HG03457 (cell line): ENCODE measurements at regions not wholly inside any gene's neighbourhood (a gene's known extent, or its start where the extent isn't known, plus 50 kb on each side); places are given as distances from the start of the nearest gene placed in this dataset.
"Not testable (repeated sequence)": the region's sequence is repeated elsewhere in the genome, so short reads cannot be mapped to it uniquely, and the experiment has no call there.

Source experiments
- ATAC-seq: cut with Tn5 transposase; IDR thresholded peaks from one replicate; pipeline ENCODE4 v1.9.1; 2021; ENCODE audit warnings: moderate number of reproducible peaks; ENCODE audit not compliant: unreplicated experiment

GRCh38 chr2:208794288-208794975 is 387.8 kb downstream of the PTH2R start:
- ATAC-seq = no peak

- ATAC-seq = no peak
These were observed 392.1 kb downstream of the PTH2R start for GRCh38 chr2:208798698-208799097.

- ATAC-seq = no peak
These were observed 392.8 kb downstream of the PTH2R start for GRCh38 chr2:208799397-208799796.

GRCh38 chr2:208800887-208801286 is 394.3 kb downstream of the PTH2R start:
- ATAC-seq = not testable (repeated sequence)

GRCh38 chr2:208807756-208808155 is 401.2 kb downstream of the PTH2R start:
- no peak for ATAC-seq

- not testable (repeated sequence) for ATAC-seq
These were observed 405.3 kb downstream of the PTH2R start for GRCh38 chr2:208811885-208812284.

GRCh38 chr2:208819190-208819589 is 412.6 kb downstream of the PTH2R start:
- no peak for ATAC-seq

- peak; percentile 84 for ATAC-seq
These were observed 413.6 kb downstream of the PTH2R start for GRCh38 chr2:208820014-208820688.

- no peak for ATAC-seq
These were observed 420.5 kb downstream of the PTH2R start for GRCh38 chr2:208827109-208827508.

DNA sequence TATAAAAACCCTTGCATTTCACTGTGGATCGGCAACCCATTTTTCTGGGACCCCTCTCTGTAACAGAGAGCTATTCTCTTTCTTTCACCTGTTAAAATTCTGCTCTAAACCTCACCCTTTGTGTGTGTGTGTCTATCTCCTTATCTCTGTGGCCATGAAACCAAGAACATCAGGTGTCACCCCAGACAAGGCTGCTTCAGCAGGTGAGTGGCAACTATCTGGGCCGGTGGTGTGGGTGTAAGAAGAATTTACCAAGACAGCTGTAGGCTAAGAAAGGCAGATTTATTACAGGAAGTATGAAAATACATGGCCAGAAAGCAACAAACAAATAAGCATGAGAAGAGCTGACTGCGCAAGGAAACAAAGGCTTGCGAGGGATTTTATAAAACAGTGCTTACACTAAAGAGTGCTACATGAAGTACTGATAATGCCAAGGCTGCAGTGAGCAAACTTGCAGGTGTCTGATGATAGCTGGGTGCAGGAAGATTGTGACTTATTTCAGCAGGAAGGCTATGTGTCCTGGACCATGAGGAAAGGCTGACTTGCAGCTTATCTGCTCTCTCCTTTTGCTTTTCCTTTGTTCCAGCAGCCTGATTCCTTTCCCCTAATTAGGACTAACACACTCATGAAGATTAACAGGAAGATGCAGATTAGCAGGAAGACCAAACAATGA is 421.1 kb downstream of the PTH2R start:
- no peak for ATAC-seq

DNA sequence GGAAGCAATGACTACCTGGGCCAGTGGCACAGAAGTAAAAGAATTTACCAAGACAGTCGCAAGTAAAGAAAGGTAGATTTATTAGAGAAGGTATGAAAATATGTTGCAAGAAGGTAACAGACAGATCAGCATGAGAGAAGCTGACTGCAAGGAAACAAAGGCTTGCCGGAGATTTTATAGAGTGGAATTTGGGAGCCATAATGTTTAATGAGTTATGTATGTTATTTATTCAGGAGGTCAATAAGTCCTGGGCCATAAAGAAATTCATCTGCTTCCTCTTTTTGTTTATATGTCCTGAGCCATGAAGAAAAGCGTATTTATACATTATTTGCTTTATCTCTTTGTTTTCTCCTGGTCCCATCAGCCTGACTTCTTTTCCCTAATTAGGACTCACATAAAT is 423.6 kb downstream of the PTH2R start:
- no peak for ATAC-seq

DNA sequence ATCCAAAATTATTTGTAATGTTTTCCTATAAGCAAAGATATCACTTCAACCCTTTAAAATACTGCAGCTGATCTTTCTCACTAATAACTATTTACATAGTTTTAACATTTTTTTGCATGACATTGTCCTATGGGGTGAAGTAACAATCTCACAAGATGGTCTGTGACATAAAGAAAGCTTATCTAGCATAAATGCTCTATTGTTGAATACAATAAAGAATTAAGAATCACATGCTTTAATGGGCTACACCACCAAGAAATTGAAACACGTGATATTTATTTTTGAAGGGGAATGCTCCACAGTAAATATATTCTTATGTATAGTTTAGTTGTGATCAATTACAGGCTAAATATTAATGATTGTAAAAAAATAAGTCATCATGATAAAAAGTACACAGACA is 441.1 kb downstream of the PTH2R start:
- ATAC-seq = no peak

DNA sequence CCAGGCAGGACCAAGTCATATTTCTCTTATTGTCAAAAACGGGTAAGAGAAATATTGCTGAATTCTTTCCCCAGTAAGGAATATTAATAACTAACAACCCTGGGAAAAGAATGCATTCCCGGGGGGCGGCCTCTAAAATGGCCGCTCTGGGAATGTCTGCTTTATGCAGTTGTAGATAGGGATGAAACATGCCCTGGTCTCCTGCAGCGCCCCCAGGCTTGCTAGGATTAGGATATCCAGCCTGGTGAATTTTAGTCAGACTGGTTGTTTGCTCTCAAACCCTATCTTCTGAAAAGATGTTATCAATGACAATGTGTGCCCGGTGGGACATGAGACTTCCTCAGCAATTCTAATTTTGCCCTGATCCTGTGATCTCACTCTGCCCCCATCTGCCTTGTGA is 448.1 kb downstream of the PTH2R start:
- no peak for ATAC-seq

- no peak for ATAC-seq
These were observed 460.8 kb downstream of the PTH2R start for GRCh38 chr2:208867374-208867773.

DNA sequence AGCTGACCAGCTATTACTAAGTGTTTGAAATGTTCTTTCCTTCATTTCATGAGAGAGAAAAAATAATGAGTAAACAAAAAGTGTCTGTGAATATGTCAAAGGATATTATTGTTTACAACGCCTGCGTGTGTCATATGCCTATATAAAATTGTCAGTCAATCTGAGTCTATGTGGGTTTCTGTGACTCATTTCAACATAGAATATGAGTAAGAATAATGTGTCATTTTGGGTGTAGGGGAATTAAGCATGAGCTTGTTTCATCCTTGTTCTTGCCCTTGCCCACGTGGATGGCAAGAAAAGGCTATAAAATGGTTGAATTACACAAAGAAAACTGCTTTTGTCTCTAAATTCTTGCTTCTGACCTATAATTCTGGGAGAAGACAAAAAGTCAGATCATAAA is 466.0 kb downstream of the PTH2R start:
- ATAC-seq = no peak

DNA sequence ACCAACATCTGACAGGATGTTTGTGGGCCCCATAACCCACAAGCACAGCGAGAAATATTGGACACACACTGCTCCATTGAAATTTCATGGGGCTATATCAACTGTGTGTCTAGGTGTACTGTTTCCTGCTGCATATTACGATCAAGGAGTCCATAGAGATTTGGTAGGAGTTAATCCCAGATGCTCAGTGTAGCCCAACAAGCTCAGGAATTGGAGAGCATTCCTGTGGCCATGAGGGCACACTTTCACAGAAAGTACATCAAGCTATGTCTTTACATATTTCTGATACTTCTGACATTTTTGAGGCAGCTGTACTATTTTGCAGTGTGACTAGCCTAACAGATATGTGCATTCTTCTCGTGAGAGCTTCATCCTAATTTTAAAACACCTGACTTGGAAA is 473.1 kb downstream of the PTH2R start:
- no peak for ATAC-seq

DNA sequence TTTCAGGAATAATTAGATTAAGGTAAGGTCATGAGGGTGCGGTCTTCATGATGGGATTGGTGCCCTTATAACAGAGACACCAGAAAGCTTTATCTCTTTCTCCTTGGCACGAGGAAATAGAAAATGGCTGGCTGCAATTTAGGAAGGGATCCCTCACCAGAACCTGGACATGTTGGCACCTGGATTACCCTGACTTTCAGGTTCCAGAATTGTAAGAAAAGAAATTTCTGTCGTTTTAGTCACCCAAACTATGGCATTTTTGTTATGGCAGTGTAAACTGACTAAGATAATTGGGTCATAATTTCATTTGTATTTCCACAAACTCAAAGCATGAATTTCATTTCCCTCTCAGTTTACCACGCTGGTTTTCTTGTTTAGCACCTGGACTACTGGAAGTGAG is 473.6 kb downstream of the PTH2R start:
- ATAC-seq = no peak

GRCh38 chr2:208890486-208890885 is 483.9 kb downstream of the PTH2R start:
- no peak for ATAC-seq

DNA sequence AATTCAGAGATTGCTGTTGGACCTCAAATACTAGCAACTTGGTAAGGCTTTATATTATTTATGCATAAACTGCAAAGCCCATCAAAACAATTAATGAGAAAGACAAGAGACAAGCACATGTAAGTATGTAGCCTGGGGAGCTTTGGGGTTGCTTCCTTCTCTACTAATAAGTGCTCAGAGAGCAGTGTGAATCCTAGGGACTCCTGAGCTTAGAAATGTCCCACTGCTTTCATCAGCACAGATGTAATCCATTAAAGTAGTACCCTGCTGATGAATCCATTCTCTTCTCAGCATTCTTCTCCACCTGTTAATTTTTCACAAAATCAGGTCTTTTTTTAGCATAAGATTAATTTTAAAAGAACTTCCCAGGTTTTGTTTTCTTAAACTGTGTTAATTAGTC is 485.6 kb downstream of the PTH2R start:
- no peak for ATAC-seq

DNA sequence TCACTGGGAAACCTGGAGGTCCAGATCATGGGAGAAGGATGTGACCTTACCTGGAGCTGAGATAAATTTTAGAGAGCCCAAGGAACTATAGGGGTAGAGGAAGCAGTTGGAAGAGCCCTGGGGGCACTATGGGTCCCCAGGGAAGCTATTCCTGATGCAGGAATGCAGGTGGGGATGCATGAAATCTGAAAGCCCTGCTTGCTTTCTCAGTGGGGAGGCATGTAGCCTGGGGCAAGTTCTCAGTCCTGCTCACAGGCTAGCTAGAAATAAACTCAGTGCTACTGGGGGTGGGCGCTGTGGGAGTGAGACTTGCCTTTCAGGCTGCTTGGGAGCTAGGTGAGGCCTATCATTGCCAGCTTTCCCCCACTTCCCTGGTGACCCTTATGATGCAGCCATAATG is 499.7 kb downstream of the PTH2R start:
- ATAC-seq = no peak

DNA sequence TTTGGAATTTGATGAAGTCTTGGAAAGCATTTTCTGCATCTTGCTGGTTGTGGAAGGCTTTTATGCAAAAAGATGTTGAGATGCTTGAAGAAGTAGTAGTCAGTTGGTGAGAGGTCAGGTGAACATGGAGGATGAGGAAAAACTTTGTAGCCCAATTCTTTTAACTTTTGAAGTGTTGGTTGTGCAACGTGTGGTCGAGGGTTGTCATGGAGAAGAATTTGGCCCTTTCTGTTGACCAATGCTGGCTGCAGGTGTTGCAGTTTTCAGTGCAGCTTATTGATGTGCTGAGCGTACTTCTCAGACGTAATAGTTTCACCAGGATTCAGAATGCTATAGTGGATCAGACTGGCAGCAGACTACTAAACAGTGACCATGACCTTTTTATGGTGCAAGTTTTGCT is 508.4 kb upstream of the MAP2 start:
- no peak for ATAC-seq

DNA sequence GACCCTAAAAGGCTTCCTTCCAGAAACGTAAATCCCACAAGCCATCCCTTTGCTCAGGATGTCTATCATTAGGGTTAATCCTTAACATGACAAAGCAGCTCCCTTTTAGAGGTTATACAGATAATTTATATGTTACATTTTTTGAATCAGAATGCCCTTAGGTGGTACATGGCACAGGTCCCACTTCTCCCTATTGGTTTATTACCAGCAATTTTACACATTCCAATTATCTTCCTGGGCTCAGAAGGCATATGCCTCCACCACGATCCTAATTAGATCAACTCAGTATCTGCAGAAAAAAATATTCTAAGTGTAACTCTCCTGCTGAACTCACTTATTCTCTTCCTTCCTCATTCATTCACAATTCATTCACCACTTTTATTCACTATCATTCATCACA is 507.0 kb upstream of the MAP2 start:
- no peak for ATAC-seq
